ENCODE measurements at regions not wholly inside any gene's neighbourhood (a gene's known extent, or its start where the extent isn't known, plus 50 kb on each side); places are given as distances from the start of the nearest gene placed in this dataset.
A peak's percentile ranks its signal among the peaks of the same experiment; 100 is the strongest.

- intact Hi-C loops (cut with DNase I; ENCODE audit: low total_unique reads) = no loop called here
These were observed 459.7 kb downstream of the MID1IP1 start for GRCh38 chrX:39260965-39261364.

GRCh38 chrX:39261446-39262147, 460.3 kb downstream of the MID1IP1 start:
- peaks cover 0 to 15% of the 10 kb centered on the region in 2 donors for H3K9me3 ChIP-seq
- peaks cover 0 to 54% of the 10 kb centered on the region in 2 donors for H3K27me3 ChIP-seq
- no peak overlapping the region for H3K4me3 ChIP-seq
- TF ChIP-seq POLR2AphosphoS5 (IDR thresholded peaks at IDR 0.05) = no peak
- TF ChIP-seq CTCF (IDR thresholded peaks at IDR 0.05) = peak in 2 of 3 donors; percentile 27 to 32
- H3K4me1 ChIP-seq = no peaks in the 10 kb centered on the region
- no peak for DNase-seq (ENCODE audit: low spot score in 2 of 2)
- no peaks in the 10 kb centered on the region for H3K36me3 ChIP-seq
- intact Hi-C loops (cut with DNase I; ENCODE audit: low total_unique reads) = no loop called here
- H3K27ac ChIP-seq = no peak overlapping the region

More at GRCh38 chrX:39260965-39261364, 459.7 kb downstream of the MID1IP1 start:
- Histone ChIP-seq H3K27me3 (peaks cover 0 to 54% of the 10 kb centered on the region in 2 donors), H3K36me3 (no peaks in the 10 kb centered on the region), H3K9me3 (peaks cover 0 to 18% of the 10 kb centered on the region in 2 donors), H3K4me3 (no peak overlapping the region), H3K4me1 (no peaks in the 10 kb centered on the region), H3K27ac (no peak overlapping the region)
- no peak for DNase-seq (ENCODE audit: low spot score in 2 of 2)
- TF ChIP-seq CTCF (IDR thresholded peaks at IDR 0.05) (no peak), POLR2AphosphoS5 (IDR thresholded peaks at IDR 0.05) (no peak), POLR2A (IDR thresholded peaks at IDR 0.05) (no peak)

DNA sequence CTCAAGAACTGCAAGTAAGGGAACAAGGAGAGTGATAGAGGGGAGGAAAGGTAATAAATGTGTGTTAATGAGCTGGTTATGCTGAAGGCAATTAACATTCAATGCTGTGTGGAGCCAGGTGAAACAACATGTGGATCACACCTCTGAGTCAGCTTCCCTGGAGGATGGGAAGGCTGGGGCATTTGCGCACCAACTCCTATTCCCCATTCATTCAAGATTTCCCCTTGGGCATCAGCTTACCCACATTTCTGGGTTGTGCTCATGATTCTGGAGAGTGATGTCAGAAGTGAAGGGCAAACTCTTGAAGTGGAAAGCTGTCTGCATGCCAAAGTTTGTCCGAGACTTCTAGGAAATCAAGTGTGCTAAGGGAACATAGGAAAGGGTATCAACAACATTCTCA, 461.4 kb downstream of the MID1IP1 start:
- H3K4me1 ChIP-seq = no peaks in the 10 kb centered on the region
- H3K4me3 ChIP-seq = no peak overlapping the region
- H3K36me3 ChIP-seq = no peaks in the 10 kb centered on the region
- peaks cover 0 to 15% of the 10 kb centered on the region in 2 donors for H3K9me3 ChIP-seq
- peaks cover 0 to 55% of the 10 kb centered on the region in 2 donors for H3K27me3 ChIP-seq
- H3K27ac ChIP-seq = no peak overlapping the region
- intact Hi-C loops (cut with DNase I; ENCODE audit: low total_unique reads) = no loop called here
- TF ChIP-seq POLR2A (IDR thresholded peaks at IDR 0.05) = no peak
- no peak for TF ChIP-seq CTCF (IDR thresholded peaks at IDR 0.05)
- TF ChIP-seq POLR2AphosphoS5 (IDR thresholded peaks at IDR 0.05) = no peak
- DNase-seq (ENCODE audit: low spot score in 2 of 2) = no peak

DNA sequence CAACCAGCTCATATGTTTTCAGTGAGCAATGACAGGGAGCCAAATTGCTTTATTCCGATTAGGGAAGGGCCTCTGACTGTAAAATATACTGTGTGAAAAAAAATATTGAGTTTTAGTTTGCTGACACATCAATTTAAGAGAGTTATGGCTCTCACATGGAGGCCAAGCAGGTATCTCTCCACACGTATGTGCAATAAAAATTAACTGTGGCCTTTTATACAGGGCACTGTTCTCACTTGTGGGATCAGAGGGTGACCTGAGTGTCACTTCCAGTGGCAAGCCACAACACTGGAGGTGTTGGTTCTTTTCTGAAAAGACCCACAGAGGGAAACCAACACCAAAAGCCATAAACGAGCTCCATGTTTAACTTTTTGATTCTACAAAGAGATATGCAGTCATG, 462.8 kb downstream of the MID1IP1 start:
- TF ChIP-seq POLR2A (IDR thresholded peaks at IDR 0.05) = no peak
- no peak for TF ChIP-seq CTCF (IDR thresholded peaks at IDR 0.05)
- no peak for TF ChIP-seq POLR2AphosphoS5 (IDR thresholded peaks at IDR 0.05)
- DNase-seq (ENCODE audit: low spot score in 2 of 2) = no peak
- Histone ChIP-seq H3K27me3 (peaks cover 0 to 49% of the 10 kb centered on the region in 2 donors), H3K4me3 (no peak overlapping the region), H3K27ac (no peak overlapping the region), H3K9me3 (peaks cover 0 to 15% of the 10 kb centered on the region in 2 donors), H3K36me3 (no peaks in the 10 kb centered on the region), H3K4me1 (no peaks in the 10 kb centered on the region)
- intact Hi-C loops (cut with DNase I; ENCODE audit: low total_unique reads) = no loop called here

DNA sequence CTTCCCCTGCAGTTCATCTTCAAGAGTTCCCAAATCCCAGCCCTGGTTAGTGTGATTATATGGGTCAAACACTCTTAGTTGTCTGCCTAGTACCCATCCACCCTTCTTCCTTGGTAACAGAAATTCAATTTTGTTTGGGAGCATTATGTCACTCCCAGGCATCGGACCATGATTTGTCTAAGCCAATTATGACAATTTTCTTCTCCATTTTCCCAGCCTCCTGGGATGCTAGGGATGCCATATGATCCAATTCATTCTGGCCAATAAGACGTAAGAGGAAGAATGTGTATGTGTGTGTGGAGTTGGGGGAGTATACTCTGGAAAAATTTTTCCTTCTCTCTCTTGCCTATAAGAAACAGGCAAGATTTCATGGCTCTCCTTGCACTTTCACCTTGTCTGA, 465.9 kb downstream of the MID1IP1 start:
- H3K36me3 ChIP-seq = no peaks in the 10 kb centered on the region
- no peak for DNase-seq (ENCODE audit: low spot score in 2 of 2)
- H3K27ac ChIP-seq = no peak overlapping the region
- no peak overlapping the region for H3K4me3 ChIP-seq
- TF ChIP-seq POLR2AphosphoS5 (IDR thresholded peaks at IDR 0.05) (no peak), POLR2A (IDR thresholded peaks at IDR 0.05) (no peak), CTCF (IDR thresholded peaks at IDR 0.05) (no peak)
- peaks cover 0 to 27% of the 10 kb centered on the region in 2 donors for H3K27me3 ChIP-seq
- H3K9me3 ChIP-seq = peaks cover 3 to 29% of the 10 kb centered on the region in 2 donors
- intact Hi-C loops (cut with DNase I; ENCODE audit: low total_unique reads) = no loop called here
- H3K4me1 ChIP-seq = no peaks in the 10 kb centered on the region
